Right atrium auricular region (tissue), 2 donors: ENCODE measurements at regions not wholly inside any gene's neighbourhood (a gene's known extent, or its start where the extent isn't known, plus 50 kb on each side); places are given as distances from the start of the nearest gene placed in this dataset.

Experiments
- DNase-seq: peaks from one replicate; pipeline ENCODE4 v3.0.0-alpha.2; 2019; ENCODE audit warnings: low spot score
- H3K27ac ChIP-seq, 2 donors: fragments of 200-600 bp; sonication (generic); 1 replicate in 1 of 2; 2 replicates in 1 of 2; pipeline ENCODE4 v1.5.1; 2016 to 2019
- H3K27me3 ChIP-seq, 2 donors: fragments of 200-600 bp; sonication (generic); one replicate each; pipeline versions ENCODE4 v1.5.1 to v1.6.0; 2017 to 2019
- H3K36me3 ChIP-seq: fragments of 200-600 bp; sonication (generic); one replicate; pipeline ENCODE4 v1.5.1; 2016
- H3K4me1 ChIP-seq, 2 donors: fragments of 200-600 bp; sonication (generic); one replicate each; pipeline versions ENCODE4 v1.5.1 to v1.6.0; 2017 to 2019
- H3K4me3 ChIP-seq, 2 donors: fragments of 200-600 bp; sonication (generic); 1 replicate in 1 of 2; 2 replicates in 1 of 2; pipeline ENCODE4 v1.5.1; 2017 to 2019; ENCODE audit warnings: mild to moderate bottlenecking in 1 of 2, moderate library complexity in 1 of 2
- H3K9me3 ChIP-seq, 2 donors: fragments of 200-600 bp; sonication (generic); one replicate each; pipeline ENCODE4 v1.5.1; 2019
- TF ChIP-seq, protein P1 (sequence below), 2 donors: fragments of 200-600 bp; sonication (generic); IDR thresholded peaks; one replicate each; pipeline ENCODE4 v1.5.1; 2019; ENCODE audit warnings: antibody characterized with exemption in 2 of 2

DNA sequence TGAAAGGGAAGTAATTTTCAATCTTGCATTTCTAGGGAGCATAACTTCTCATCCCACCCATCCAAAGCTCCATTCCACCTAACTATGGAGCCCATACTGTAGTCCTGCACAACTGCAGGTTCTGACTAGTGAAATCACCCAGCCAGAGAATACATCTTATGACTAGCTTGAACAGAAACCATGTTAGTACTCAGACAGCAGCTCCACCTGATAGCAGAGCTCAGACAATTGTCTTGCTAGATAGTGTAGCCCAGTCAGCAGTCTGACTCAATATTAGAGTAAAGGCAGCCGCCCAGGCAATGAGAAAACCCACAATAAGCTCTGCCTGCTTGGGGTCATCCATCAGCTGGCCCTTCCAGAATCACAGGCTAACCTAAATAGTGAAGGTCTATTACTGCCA lies 544.7 kb upstream of the GBE1 start:
- Histone ChIP-seq H3K4me3 (no peak overlapping the region), H3K4me1 (no peaks in the 10 kb centered on the region), H3K27ac (no peak overlapping the region), H3K27me3 (no peaks in the 10 kb centered on the region), H3K36me3 (no peaks in the 10 kb centered on the region), H3K9me3 (no peaks in the 10 kb centered on the region)
- DNase-seq: no peak
- TF ChIP-seq, protein P1, sequence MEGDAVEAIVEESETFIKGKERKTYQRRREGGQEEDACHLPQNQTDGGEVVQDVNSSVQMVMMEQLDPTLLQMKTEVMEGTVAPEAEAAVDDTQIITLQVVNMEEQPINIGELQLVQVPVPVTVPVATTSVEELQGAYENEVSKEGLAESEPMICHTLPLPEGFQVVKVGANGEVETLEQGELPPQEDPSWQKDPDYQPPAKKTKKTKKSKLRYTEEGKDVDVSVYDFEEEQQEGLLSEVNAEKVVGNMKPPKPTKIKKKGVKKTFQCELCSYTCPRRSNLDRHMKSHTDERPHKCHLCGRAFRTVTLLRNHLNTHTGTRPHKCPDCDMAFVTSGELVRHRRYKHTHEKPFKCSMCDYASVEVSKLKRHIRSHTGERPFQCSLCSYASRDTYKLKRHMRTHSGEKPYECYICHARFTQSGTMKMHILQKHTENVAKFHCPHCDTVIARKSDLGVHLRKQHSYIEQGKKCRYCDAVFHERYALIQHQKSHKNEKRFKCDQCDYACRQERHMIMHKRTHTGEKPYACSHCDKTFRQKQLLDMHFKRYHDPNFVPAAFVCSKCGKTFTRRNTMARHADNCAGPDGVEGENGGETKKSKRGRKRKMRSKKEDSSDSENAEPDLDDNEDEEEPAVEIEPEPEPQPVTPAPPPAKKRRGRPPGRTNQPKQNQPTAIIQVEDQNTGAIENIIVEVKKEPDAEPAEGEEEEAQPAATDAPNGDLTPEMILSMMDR (IDR thresholded peaks at IDR 0.05): no peak

GRCh38 chr3:82294609-82295008 lies 533.2 kb upstream of the GBE1 start:
- no peaks in the 10 kb centered on the region for H3K4me1 ChIP-seq
- H3K27me3 ChIP-seq: no peaks in the 10 kb centered on the region
- no peak overlapping the region for H3K27ac ChIP-seq
- TF ChIP-seq, protein P1 (IDR thresholded peaks at IDR 0.05): no peak
- no peak overlapping the region for H3K4me3 ChIP-seq
- H3K9me3 ChIP-seq: no peaks in the 10 kb centered on the region
- no peaks in the 10 kb centered on the region for H3K36me3 ChIP-seq
- DNase-seq: no peak

GRCh38 chr3:82293867-82294266 lies 532.4 kb upstream of the GBE1 start:
- H3K9me3 ChIP-seq: peaks cover 0 to under 1% of the 10 kb centered on the region in 2 donors
- no peak overlapping the region for H3K27ac ChIP-seq
- no peak overlapping the region for H3K4me3 ChIP-seq
- H3K4me1 ChIP-seq: no peaks in the 10 kb centered on the region
- no peaks in the 10 kb centered on the region for H3K27me3 ChIP-seq
- TF ChIP-seq, protein P1 (IDR thresholded peaks at IDR 0.05): no peak
- no peak for DNase-seq
- no peaks in the 10 kb centered on the region for H3K36me3 ChIP-seq

- H3K4me1 ChIP-seq: no peaks in the 10 kb centered on the region
- H3K36me3 ChIP-seq: no peaks in the 10 kb centered on the region
- no peak for DNase-seq
- H3K27me3 ChIP-seq: no peaks in the 10 kb centered on the region
- TF ChIP-seq, protein P1 (IDR thresholded peaks at IDR 0.05): no peak
- H3K27ac ChIP-seq: no peak overlapping the region
- no peak overlapping the region for H3K4me3 ChIP-seq
- H3K9me3 ChIP-seq: peaks cover 0 to 5% of the 10 kb centered on the region in 2 donors
Observed at GRCh38 chr3:82293435-82293834, 532.0 kb upstream of the GBE1 start.

DNA sequence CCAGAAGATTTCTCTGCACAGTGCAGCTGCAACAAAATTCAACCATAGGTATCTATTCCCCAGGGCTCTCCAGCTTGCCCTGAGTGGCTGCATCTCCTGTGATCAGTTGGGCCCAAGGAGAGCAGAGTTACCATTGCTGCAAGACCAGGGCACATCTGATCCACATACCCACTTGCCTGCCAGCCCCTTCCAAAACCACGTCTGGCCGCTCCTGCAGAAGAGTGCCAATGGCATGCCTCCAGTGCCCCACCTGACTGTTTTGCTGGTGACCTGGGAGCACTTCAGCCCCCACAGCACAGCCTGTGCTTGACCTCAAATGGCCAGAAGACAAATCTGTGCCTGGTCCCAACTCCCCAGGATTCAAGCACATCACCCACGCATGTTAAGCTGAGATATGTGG lies 526.1 kb upstream of the GBE1 start:
- Histone ChIP-seq H3K9me3 (peaks cover 0 to 7% of the 10 kb centered on the region in 2 donors), H3K27me3 (no peaks in the 10 kb centered on the region), H3K36me3 (no peaks in the 10 kb centered on the region), H3K4me3 (no peak overlapping the region), H3K4me1 (no peaks in the 10 kb centered on the region), H3K27ac (no peak overlapping the region)
- TF ChIP-seq, protein P1 (IDR thresholded peaks at IDR 0.05): no peak
- DNase-seq: no peak

DNA sequence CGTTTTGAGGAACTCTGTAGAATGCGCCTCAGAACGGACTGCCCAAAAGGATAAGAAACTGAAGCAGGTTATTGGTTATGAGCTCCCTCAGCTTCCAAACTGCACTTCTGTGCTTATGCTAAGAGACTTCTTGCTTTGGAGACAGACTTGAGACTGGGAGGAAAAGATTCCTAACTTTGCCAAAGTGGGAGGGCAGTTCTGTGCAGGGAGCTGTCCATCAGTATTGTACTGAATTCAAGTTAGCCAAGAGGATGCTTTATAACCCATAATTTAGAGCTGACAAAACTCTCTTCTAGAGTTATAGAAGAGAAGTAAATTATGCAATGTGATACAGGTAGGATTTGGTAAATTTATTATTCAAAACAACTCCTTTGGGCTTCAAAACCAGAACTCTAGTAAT lies 519.8 kb upstream of the GBE1 start:
- TF ChIP-seq, protein P1 (IDR thresholded peaks at IDR 0.05): no peak
- Histone ChIP-seq H3K4me3 (no peak overlapping the region), H3K36me3 (no peaks in the 10 kb centered on the region), H3K27me3 (no peaks in the 10 kb centered on the region), H3K4me1 (no peaks in the 10 kb centered on the region), H3K9me3 (no peaks in the 10 kb centered on the region), H3K27ac (no peak overlapping the region)
- no peak for DNase-seq
